ENCODE measurements at regions not wholly inside any gene's neighbourhood (a gene's known extent, or its start where the extent isn't known, plus 50 kb on each side); places are given as distances from the start of the nearest gene placed in this dataset.

- Histone ChIP-seq H3K4me2 (ENCODE audit: low read length) (no peak overlapping the region), H3K27me3 (ENCODE audit: control insufficient read depth, low read length) (no peaks in the 10 kb centered on the region), H3K27ac (ENCODE audit: low read depth, low read length) (no peak overlapping the region), H3K9me3 (ENCODE audit: control insufficient read depth, insufficient read depth, low read length) (no peaks in the 10 kb centered on the region), H3K4me1 (ENCODE audit: control insufficient read depth, low read length) (no peaks in the 10 kb centered on the region), H4K20me1 (ENCODE audit: control insufficient read depth, insufficient read depth, low read depth, low read length) (no peaks in the 10 kb centered on the region), H3K79me2 (ENCODE audit: control insufficient read depth, low read length) (no peaks in the 10 kb centered on the region), H3F3A (ENCODE audit: control insufficient read depth, insufficient read depth) (no peaks in the 10 kb centered on the region), H3K36me3 (ENCODE audit: control insufficient read depth, low read length) (no peaks in the 10 kb centered on the region), H3K4me3 (ENCODE audit: low read length) (no peak overlapping the region), H3K9me2 (replicated peaks; ENCODE audit: control insufficient read depth, low read length) (no peaks in the 10 kb centered on the region)
- TF ChIP-seq EZH2phosphoT487 (IDR thresholded peaks at IDR 0.05; ENCODE audit: borderline replicate concordance, low read length), result no peak
- TF ChIP-seq, protein P1, sequence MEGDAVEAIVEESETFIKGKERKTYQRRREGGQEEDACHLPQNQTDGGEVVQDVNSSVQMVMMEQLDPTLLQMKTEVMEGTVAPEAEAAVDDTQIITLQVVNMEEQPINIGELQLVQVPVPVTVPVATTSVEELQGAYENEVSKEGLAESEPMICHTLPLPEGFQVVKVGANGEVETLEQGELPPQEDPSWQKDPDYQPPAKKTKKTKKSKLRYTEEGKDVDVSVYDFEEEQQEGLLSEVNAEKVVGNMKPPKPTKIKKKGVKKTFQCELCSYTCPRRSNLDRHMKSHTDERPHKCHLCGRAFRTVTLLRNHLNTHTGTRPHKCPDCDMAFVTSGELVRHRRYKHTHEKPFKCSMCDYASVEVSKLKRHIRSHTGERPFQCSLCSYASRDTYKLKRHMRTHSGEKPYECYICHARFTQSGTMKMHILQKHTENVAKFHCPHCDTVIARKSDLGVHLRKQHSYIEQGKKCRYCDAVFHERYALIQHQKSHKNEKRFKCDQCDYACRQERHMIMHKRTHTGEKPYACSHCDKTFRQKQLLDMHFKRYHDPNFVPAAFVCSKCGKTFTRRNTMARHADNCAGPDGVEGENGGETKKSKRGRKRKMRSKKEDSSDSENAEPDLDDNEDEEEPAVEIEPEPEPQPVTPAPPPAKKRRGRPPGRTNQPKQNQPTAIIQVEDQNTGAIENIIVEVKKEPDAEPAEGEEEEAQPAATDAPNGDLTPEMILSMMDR (IDR thresholded peaks at IDR 0.05; ENCODE audit: low read depth, low read length, poor library complexity, severe bottlenecking), result no peak
Observed at GRCh38 chr5:5826911-5827310, 404.4 kb downstream of the ICE1 start.

- no peaks in the 10 kb centered on the region for H3K9me3 ChIP-seq (ENCODE audit: control insufficient read depth, insufficient read depth, low read length)
- no peak overlapping the region for H3K4me2 ChIP-seq (ENCODE audit: low read length)
- no peaks in the 10 kb centered on the region for H3F3A ChIP-seq (ENCODE audit: control insufficient read depth, insufficient read depth)
- H3K4me1 ChIP-seq (ENCODE audit: control insufficient read depth, low read length), result no peaks in the 10 kb centered on the region
- no peak overlapping the region for H3K4me3 ChIP-seq (ENCODE audit: low read length)
- H3K9me2 ChIP-seq (replicated peaks; ENCODE audit: control insufficient read depth, low read length), result no peaks in the 10 kb centered on the region
- H3K79me2 ChIP-seq (ENCODE audit: control insufficient read depth, low read length), result no peaks in the 10 kb centered on the region
- no peaks in the 10 kb centered on the region for H3K36me3 ChIP-seq (ENCODE audit: control insufficient read depth, low read length)
- TF ChIP-seq EZH2phosphoT487 (IDR thresholded peaks at IDR 0.05; ENCODE audit: borderline replicate concordance, low read length), result no peak
- TF ChIP-seq, protein P1 (IDR thresholded peaks at IDR 0.05; ENCODE audit: low read depth, low read length, poor library complexity, severe bottlenecking), result no peak
- no peaks in the 10 kb centered on the region for H3K27me3 ChIP-seq (ENCODE audit: control insufficient read depth, low read length)
- no peaks in the 10 kb centered on the region for H4K20me1 ChIP-seq (ENCODE audit: control insufficient read depth, insufficient read depth, low read depth, low read length)
- no peak overlapping the region for H3K27ac ChIP-seq (ENCODE audit: low read depth, low read length)
Observed at GRCh38 chr5:5822729-5823257, 400.3 kb downstream of the ICE1 start.

- Histone ChIP-seq H3K4me2 (ENCODE audit: low read length) (no peak overlapping the region), H3K9me3 (ENCODE audit: control insufficient read depth, insufficient read depth, low read length) (no peaks in the 10 kb centered on the region), H4K20me1 (ENCODE audit: control insufficient read depth, insufficient read depth, low read depth, low read length) (no peaks in the 10 kb centered on the region), H3K4me3 (ENCODE audit: low read length) (no peak overlapping the region), H3K9me2 (replicated peaks; ENCODE audit: control insufficient read depth, low read length) (no peaks in the 10 kb centered on the region), H3K36me3 (ENCODE audit: control insufficient read depth, low read length) (no peaks in the 10 kb centered on the region), H3K79me2 (ENCODE audit: control insufficient read depth, low read length) (no peaks in the 10 kb centered on the region), H3K27me3 (ENCODE audit: control insufficient read depth, low read length) (no peaks in the 10 kb centered on the region), H3F3A (ENCODE audit: control insufficient read depth, insufficient read depth) (no peaks in the 10 kb centered on the region), H3K27ac (ENCODE audit: low read depth, low read length) (no peak overlapping the region), H3K4me1 (ENCODE audit: control insufficient read depth, low read length) (no peaks in the 10 kb centered on the region)
- TF ChIP-seq, protein P1 (IDR thresholded peaks at IDR 0.05; ENCODE audit: low read depth, low read length, poor library complexity, severe bottlenecking), result no peak
- TF ChIP-seq EZH2phosphoT487 (IDR thresholded peaks at IDR 0.05; ENCODE audit: borderline replicate concordance, low read length), result no peak
Observed at GRCh38 chr5:5816960-5817359, 394.5 kb downstream of the ICE1 start.

All from DOHH2 (cell line).